ENCODE measurements at regions not wholly inside any gene's neighbourhood (a gene's known extent, or its start where the extent isn't known, plus 50 kb on each side); places are given as distances from the start of the nearest gene placed in this dataset.

DNA sequence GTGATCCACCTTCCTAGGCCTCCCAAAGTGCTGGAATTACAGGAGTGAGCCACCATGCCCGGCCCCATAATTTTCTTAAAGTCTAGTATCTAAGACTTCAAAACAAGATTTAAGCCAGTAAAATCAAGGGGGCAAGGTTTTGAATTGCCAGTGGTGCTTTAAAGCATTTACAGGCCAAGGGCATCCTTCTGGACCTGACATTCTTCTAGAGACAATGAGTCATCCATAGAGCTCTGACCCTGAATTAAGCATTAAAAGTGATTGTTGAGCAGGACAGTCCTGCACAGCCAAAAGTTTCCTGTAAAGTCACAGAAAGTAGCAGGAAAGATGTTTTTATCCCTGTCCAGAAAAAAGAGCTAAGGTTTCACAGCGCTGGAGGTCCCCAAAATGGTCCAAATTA, 50.9 kb upstream of the ATP12A start:
- H3K4me3 ChIP-seq (ENCODE audit: extremely low read depth, insufficient read depth, low read length, poor library complexity, severe bottlenecking) = no peak overlapping the region
- peaks cover 19% of the 10 kb centered on the region for H3K4me1 ChIP-seq (ENCODE audit: control insufficient read depth, insufficient read depth, low read length, poor library complexity, severe bottlenecking)
- WGBS, 2 experiments (ENCODE audit: insufficient coverage in 2 of 2) = 86 to 87% methylated on average over 1 to 2 of the region's 2 CpGs
- no peaks in the 10 kb centered on the region for H3K9me3 ChIP-seq (ENCODE audit: control insufficient read depth, low read length)
- no peaks in the 10 kb centered on the region for H3K36me3 ChIP-seq (ENCODE audit: control insufficient read depth, insufficient read depth, low read length)
- H3K27ac ChIP-seq (ENCODE audit: low read depth, low read length, severe bottlenecking) = no peak overlapping the region

DNA sequence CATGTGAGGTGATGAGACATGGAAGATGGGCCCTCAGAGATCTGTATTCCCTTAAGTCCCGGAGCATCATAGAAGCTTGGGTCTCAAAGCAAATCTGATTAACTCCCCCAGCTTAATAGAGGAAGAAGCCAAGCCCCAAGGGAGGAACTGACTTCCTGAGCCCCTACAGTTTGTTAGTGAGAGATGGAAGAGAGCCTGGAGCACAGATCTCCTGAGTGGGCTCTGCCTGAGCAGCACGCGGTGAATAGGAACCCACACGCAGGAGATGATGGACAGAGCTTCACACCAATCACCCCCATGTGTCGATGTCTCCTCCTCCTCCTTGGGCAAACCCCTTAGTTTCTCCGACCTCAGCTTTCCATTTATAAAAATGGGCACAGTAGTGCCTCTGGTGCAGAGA, 50.1 kb upstream of the ATP12A start:
- Histone ChIP-seq H3K9me3 (ENCODE audit: control insufficient read depth, low read length) (no peaks in the 10 kb centered on the region), H3K27ac (ENCODE audit: low read depth, low read length, severe bottlenecking) (peak overlapping the region; percentile 71)
- 97% methylated on average over 4 of the region's 6 CpGs; no CpG with 5 or more reads in 1 of the 2 experiments for WGBS, 2 experiments (ENCODE audit: insufficient coverage in 2 of 2)

More for the DNA sequence above, 50.1 kb upstream of the ATP12A start:
- H3K4me3 ChIP-seq (ENCODE audit: extremely low read depth, insufficient read depth, low read length, poor library complexity, severe bottlenecking) = no peak overlapping the region
- no peaks in the 10 kb centered on the region for H3K36me3 ChIP-seq (ENCODE audit: control insufficient read depth, insufficient read depth, low read length)
- peaks cover 13% of the 10 kb centered on the region for H3K4me1 ChIP-seq (ENCODE audit: control insufficient read depth, insufficient read depth, low read length, poor library complexity, severe bottlenecking)

Measured in mesodermal cell (in vitro differentiated cells).